ENCODE measurements at regions not wholly inside any gene's neighbourhood (a gene's known extent, or its start where the extent isn't known, plus 50 kb on each side); places are given as distances from the start of the nearest gene placed in this dataset.

DNA sequence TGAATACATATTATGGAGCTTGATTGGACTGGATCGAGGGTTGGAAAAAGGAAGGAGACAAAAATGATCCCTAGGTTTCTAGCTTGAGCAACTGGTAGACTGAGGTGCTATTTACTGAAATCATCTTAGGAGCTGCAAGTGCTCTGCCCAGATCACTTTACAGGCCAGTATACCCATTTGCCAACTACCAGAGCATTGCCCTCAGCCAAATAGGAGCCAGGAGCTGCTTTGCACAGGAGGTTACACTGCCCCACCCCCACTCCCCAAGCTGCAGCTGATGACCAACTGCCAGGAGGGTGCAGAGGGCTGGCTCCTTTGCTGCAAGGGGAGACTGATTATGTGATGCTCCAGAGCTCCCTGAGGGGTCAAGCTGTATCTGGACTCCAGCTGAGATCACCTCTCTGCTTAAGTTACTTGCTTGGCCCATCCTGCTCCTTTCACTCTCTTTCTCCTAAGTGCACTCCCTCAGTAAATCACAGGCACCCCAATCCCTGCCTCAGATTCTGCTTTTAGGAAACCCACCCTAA lies 275.4 kb downstream of the ZEB1 start:
- no peak for DNase-seq (ENCODE audit: extremely low spot score, insufficient read length, low read depth)
- no peak for FAIRE-seq

DNA sequence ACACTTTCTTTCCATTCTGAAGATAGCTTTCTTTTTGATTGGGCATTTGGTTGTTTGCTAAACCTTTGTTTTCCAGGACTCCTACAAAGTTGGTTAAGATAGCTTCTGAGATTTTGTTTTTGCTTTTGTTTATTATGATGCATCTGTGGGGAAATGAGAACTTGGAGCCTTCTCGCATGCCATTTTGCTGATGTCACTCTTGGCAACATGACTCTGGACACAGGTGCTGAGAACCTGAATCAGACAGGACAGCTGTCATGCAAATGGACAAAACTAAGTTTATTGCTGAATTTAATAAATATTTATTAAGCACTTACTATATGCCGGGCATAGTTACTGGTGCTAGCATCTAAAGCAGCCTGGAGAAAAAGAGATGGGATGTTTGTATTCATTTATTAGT lies 274.1 kb downstream of the ZEB1 start:
- FAIRE-seq (no peak), DNase-seq (ENCODE audit: extremely low spot score, insufficient read length, low read depth) (no peak)

DNA sequence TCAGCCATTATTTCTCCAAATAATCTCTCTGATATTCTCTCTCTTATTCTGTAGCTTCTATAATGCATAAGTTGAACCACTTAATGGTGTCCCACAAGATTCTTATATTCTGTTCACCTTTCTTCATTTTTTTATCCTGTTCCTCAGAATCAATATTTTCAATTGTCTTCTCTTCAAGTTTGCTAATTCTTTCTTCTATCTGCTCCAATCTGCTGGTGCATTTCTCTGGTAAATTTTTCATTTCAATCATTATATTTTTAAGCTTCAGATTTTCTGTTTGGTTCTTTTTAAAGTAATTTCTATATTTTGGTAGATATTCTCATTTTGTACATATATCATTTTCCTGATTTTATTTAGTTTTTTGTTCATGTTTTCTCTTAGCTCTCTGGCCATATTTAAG lies 272.6 kb downstream of the ZEB1 start:
- FAIRE-seq: no peak
- DNase-seq (ENCODE audit: extremely low spot score, insufficient read length, low read depth): no peak

DNA sequence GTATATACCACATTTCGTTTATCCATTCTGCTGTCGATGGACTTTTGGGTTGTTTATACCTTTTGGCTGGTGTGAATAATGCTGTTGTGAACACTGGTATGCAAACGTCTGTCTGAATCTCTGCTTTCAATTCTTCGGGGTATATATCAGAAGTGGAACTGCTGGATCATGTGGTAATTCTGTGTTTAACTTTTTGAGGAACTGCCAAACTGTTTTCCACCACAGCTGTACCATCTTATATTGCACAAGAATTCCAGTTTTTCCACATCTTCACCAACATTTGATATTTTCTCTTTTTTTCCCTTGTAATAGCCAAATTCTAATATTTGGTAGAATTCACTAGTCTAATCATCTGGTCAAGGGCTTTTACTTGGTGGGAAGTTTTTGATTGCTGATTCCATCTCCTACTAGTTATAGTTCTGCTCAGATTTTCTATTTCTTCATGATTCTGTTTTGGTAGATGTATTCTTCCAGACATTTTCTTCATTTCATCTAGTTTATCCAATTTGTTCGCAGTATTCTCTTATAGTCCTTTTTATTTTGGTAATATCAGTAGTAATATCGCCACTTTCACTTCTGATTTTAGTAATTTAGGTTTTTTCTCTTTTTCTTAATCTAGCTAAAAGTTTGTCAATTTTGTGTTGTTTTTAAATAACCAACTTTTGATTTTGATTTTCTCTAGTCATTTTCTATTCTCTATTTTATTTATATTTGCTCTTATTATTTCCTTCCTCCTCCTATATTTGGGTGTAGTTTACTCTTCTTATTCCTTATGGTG lies 271.2 kb downstream of the ZEB1 start:
- FAIRE-seq: peak; percentile 12
- DNase-seq (ENCODE audit: extremely low spot score, insufficient read length, low read depth): no peak

DNA sequence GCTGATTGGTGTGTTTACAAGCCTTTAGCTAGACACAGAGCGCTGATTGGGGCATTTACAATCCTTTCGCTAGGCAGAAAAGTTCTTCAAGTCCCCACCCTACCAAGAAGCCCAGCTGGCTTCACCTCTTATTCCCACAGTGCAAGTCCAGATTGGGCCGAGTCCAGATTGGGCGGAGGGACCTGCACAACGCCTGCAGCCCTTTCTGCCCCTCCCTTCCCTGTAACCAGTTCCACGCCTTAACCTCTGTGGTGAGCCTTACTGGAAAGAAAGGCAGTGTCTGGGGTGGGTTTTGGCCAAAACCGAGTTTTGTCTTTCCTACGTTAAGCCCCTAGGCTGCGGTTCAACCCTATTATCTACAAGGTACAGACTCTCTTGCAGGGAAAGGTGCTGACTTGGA lies 268.7 kb downstream of the ZEB1 start:
- DNase-seq (ENCODE audit: extremely low spot score, insufficient read length, low read depth): no peak
- FAIRE-seq: no peak

DNA sequence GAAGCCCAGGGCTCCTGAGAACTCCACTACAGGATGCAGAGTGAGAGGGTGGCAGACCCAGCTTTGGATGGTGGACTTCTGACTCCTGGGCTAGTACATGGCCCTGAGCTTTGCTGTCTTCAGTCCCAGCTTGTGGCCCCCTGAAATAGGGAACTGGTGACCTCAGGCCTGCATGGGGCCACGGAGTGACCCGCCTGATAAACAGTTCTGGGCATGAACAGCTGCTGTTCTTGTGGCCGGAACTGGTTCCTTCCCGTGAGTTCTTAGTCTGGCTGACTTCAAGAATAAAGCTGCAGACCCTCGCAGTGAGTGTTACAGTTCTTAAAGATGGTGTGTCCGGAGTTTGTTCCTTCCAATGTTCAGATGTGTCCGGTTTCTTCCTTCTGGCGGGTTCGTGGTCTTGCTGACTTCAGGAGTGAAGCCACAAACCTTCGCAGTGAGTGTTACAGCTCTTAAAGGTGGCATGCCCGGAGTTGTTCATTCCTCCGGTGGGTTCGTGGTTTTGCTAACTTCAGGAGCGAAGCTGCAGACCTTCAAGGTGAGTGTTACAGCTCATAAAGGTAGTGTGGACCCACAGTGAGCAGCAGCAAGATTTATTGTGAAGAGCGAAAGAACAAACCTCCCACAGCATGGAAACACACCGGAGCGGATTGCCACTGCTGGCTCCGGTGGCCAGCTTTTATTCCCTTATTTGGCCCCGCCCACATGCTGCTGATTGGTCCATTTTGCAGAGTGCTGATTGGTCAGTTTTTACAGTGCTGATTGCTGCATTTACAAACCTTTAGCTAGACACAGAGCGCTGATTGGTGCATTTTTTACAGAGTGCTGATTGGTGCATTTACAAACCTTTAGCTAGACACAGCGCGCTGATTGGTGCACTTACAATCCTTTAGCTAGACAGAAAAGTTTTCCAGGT lies 268.0 kb downstream of the ZEB1 start:
- FAIRE-seq: no peak
- DNase-seq (ENCODE audit: extremely low spot score, insufficient read length, low read depth): no peak

DNA sequence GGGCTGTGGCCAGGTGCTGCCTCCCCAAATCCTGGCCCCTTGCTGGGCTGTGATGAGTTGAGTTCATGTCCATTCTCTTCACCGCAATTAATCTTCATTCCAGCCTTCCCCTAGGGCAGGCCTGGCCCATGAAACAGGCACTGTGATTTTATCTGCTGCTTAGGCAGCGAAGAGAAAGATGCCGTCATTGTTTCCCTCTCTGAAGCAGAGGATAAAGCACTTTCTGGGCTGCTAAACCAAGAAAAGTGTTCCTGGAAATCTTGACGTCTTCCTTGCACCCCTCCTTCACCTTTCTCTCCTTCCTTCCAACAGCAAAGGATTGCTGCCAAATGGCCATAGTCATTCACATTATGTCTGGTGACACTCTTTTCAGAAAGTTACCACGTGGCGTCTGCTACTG lies 265.9 kb downstream of the ZEB1 start:
- FAIRE-seq: no peak

DNA sequence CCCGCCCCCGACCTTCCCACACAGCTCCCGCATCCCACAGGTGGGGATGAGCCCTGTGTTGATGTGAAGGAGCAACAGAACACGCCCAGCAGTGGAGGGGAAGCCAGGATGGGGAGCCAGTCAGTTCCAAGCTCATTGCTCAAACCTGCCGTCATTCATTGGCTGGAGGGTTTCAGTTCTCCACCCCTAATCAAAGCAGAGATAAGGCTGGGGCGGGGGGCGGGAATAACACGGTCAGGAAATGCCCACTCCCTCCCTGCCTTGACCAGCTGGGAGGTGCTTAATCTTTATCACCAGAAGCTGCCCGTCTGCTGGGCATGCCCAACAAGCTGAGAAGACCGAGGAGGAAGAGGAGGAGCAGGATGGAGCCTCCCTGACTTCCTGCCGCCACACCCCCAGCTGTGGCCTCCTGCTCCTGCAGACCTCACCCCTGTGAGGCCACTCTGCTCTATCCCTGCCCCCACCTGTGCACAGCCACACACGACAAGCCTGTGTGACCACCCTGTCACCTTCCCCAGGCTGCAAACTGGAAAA lies 265.1 kb downstream of the ZEB1 start:
- DNase-seq (ENCODE audit: extremely low spot score, insufficient read length, low read depth): no peak

More for the DNA sequence above, 265.9 kb downstream of the ZEB1 start:
- DNase-seq (ENCODE audit: extremely low spot score, insufficient read length, low read depth): no peak

DNA sequence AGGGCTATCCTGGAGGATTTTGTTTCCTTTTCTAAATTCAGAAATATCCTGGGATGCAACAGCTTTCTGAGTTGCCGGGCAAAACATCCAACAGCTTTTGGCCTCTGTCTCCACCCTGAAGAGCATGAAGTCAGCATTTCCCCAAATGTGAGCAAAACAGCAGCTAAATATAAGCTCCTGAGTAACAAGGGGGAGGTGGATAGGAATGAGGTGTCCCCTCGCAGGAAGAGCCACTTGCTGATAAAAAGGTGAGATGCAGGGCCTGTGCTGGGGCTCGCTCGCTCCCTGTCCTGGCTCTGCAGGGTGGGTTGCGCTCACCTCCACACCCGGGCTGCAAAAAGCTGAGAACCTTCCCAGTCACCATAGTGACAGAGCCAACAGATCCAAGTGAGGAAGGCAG lies 264.3 kb downstream of the ZEB1 start:
- FAIRE-seq: no peak
- no peak for DNase-seq (ENCODE audit: extremely low spot score, insufficient read length, low read depth)

More for the DNA sequence above, 265.1 kb downstream of the ZEB1 start:
- FAIRE-seq: no peak

DNA sequence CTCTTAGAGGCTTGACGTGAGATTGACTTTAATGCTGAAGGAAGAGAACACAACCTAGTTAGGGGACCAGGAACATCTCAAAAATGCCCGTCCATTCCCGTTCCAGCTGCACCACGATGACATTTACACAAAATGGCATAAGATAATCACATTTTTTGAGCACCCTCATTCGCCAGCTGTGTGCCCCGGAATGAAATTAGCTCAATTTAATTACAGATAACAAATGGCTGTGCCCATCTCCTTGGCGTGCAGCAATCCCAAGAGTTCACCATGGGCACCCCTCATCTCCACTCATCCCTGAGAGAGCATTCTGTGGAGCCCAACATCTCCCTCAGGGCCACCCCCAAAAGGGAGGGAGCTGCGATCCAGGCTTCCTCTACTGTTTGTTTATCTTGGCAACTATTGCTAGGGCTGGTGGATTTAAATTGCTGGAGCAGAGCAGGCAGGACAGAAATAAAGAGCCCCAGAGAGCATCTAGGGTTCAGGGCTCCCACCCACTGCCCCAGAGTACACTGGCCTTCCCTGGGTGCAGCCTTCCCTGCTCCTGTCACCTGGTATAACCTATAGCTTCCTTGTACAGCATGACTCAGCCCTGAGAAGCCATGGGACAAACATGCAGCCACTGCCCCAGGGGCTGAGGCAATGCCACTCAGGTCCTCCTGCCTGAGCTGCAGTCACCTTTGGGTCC lies 263.5 kb downstream of the ZEB1 start:
- DNase-seq (ENCODE audit: extremely low spot score, insufficient read length, low read depth) (no peak), FAIRE-seq (no peak)

DNA sequence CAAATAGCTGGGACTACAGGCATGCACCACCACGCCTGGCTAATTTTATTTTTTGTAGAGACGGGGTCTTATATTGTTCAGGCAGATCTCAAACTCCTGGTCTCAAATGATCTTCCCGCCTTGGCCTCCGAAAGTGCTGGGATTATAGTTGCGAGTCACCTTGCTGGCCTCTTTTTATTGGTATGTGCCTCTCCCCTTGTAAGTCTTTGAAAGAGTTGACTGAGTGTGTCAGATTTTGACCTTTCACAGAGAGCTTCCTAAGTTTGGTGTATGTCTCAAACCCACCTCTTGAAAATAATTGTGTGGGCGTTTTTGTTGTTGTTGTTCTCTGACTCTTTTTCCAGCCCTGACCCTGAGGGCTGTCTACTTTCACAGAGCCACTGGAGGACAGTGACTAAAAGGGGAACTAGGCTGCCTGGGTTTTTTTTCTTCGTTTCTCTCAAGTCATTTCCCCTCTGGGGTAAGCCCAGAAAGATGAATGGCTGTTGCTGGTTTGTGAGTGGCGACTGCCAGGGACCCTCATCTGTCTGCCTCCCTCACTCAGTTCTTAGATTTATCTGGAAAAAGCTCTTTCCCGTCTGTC lies 262.8 kb downstream of the ZEB1 start:
- FAIRE-seq (peak; percentile 70), DNase-seq (ENCODE audit: extremely low spot score, insufficient read length, low read depth) (peak; percentile 40)

DNA sequence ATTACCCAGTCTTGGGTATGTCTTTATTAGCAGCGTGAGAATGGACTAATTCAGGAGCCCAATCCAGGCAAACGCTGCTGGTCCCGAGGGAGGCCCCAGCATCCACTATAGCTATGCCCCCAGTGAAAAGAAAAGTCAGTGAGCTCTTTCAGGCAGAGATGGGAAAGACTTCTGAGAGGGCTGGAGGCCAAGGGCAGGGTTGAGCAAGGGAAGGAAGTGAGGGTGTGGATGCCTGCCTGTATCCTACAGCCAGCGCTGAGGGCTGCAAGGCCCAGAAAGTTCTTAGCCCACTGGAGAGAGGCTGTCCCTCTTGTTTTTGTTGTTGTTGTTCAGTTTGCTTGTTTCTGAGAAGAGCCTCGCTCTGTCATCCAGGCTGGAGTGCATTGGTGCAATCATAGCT lies 261.6 kb downstream of the ZEB1 start:
- no peak for DNase-seq (ENCODE audit: extremely low spot score, insufficient read length, low read depth)
- FAIRE-seq: no peak
